Ishikawa (cell line): ENCODE measurements at regions not wholly inside any gene's neighbourhood (a gene's known extent, or its start where the extent isn't known, plus 50 kb on each side); places are given as distances from the start of the nearest gene placed in this dataset.

Experiments used
- CEBPB ChIP-seq: IDR thresholded peaks from 2 replicates; pipeline ENCODE4 v1.6.1; 2012
- CREB1 ChIP-seq: IDR thresholded peaks from 2 replicates; pipeline ENCODE4 v1.6.1; 2012; ENCODE audit warnings: low read depth
- EGR1 ChIP-seq: IDR thresholded peaks from 2 replicates; pipeline ENCODE4 v1.6.1; 2012
- EP300 ChIP-seq: IDR thresholded peaks from 2 replicates; pipeline ENCODE4 v1.6.1; 2012; ENCODE audit warnings: borderline replicate concordance
- FOXM1 ChIP-seq: IDR thresholded peaks from 2 replicates; pipeline ENCODE4 v1.6.1; 2012; ENCODE audit warnings: low read depth, borderline replicate concordance
- NFIC ChIP-seq: IDR thresholded peaks from 2 replicates; pipeline ENCODE4 v1.6.1; 2012
- RAD21 ChIP-seq: IDR thresholded peaks from 2 replicates; pipeline ENCODE4 v1.6.1; 2012; ENCODE audit warnings: low read depth
- TAF1 ChIP-seq: IDR thresholded peaks from 2 replicates; pipeline ENCODE4 v1.6.1; 2012; ENCODE audit warnings: low read depth, mild to moderate bottlenecking
- TCF12 ChIP-seq: IDR thresholded peaks from 2 replicates; pipeline ENCODE4 v1.6.1; 2012; ENCODE audit warnings: low read depth
- TEAD4 ChIP-seq: IDR thresholded peaks from 2 replicates; pipeline ENCODE4 v1.6.1; 2012
- USF1 ChIP-seq: IDR thresholded peaks from 2 replicates; pipeline ENCODE4 v1.6.1; 2012
- YY1 ChIP-seq: IDR thresholded peaks from 2 replicates; pipeline ENCODE4 v1.6.1; 2012; ENCODE audit warnings: low read depth
- ZBTB7A ChIP-seq: IDR thresholded peaks from 2 replicates; pipeline ENCODE4 v1.6.1; 2012; ENCODE audit warnings: low read depth
- TF ChIP-seq, protein P1 (sequence below): IDR thresholded peaks from 2 replicates; pipeline ENCODE4 v1.6.1; 2012
- TF ChIP-seq, protein P2 (sequence below): IDR thresholded peaks from 2 replicates; pipeline ENCODE4 v1.6.1; 2012; ENCODE audit warnings: low read depth, mild to moderate bottlenecking

DNA sequence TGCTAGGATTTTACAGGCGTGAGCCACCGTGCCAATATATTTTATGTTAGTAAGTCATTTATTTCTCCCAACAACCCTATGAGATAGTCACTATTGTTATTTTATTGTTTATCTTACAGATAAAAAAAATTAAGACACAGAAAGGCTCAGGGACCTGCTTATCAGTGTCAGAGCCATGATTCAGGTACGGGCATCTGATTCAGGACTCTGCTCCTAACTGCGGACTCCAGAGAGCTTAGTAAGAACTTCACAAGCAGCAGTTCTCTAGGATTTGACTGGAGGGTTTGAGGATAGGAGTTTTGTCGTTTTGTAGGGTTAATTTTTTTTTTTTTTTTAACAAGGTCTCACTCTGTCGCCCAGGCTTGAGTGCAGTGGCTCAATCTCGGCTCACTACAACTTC lies 174.2 kb downstream of the BCL11A start:
- TF ChIP-seq EGR1 = no peak
- TF ChIP-seq NFIC = no peak
- TF ChIP-seq FOXM1 = no peak

GRCh38 chr2:60377825-60378224 lies 175.6 kb downstream of the BCL11A start:
- TF ChIP-seq TAF1 (no peak), EP300 (no peak), TCF12 (no peak), YY1 (no peak), EGR1 (no peak), NFIC (no peak), FOXM1 (no peak)
- TF ChIP-seq, protein P1, sequence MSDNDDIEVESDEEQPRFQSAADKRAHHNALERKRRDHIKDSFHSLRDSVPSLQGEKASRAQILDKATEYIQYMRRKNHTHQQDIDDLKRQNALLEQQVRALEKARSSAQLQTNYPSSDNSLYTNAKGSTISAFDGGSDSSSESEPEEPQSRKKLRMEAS = no peak

- TF ChIP-seq EP300 (no peak), RAD21 (no peak), ZBTB7A (no peak), CEBPB (no peak), TEAD4 (no peak), USF1 (no peak), FOXM1 (no peak), TAF1 (no peak), NFIC (no peak)
Measured at GRCh38 chr2:60376252-60376651, 177.2 kb downstream of the BCL11A start.

DNA sequence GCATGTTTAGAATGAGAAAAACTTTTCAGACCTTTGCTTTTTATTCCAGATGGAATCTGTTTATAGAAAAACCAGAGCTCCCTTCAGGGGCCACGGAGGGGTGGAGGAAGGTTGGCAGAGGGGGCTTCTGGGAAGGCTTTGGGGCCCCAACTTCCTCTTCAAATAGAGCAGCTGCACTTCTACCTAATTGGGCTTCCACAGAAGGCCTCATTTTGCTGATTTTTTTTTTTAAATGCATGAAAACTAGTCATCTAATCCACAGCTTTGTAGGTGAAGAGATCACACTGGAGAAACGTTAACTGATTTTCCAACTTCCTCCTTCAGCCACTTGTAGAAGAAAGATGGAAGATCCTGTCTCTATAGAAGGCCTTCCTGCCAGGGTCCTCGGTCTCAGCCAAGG lies 181.8 kb downstream of the BCL11A start:
- TF ChIP-seq FOXM1 = no peak
- no peak for TF ChIP-seq ZBTB7A
- no peak for TF ChIP-seq YY1
- TF ChIP-seq USF1 = no peak
- TF ChIP-seq TCF12 = no peak
- no peak for TF ChIP-seq EGR1
- no peak for TF ChIP-seq RAD21
- TF ChIP-seq TAF1 = no peak
- TF ChIP-seq CEBPB = no peak
- TF ChIP-seq NFIC = no peak
- TF ChIP-seq CREB1 = no peak
- TF ChIP-seq TEAD4 = no peak
- TF ChIP-seq, protein P1 = no peak
- TF ChIP-seq, protein P2, sequence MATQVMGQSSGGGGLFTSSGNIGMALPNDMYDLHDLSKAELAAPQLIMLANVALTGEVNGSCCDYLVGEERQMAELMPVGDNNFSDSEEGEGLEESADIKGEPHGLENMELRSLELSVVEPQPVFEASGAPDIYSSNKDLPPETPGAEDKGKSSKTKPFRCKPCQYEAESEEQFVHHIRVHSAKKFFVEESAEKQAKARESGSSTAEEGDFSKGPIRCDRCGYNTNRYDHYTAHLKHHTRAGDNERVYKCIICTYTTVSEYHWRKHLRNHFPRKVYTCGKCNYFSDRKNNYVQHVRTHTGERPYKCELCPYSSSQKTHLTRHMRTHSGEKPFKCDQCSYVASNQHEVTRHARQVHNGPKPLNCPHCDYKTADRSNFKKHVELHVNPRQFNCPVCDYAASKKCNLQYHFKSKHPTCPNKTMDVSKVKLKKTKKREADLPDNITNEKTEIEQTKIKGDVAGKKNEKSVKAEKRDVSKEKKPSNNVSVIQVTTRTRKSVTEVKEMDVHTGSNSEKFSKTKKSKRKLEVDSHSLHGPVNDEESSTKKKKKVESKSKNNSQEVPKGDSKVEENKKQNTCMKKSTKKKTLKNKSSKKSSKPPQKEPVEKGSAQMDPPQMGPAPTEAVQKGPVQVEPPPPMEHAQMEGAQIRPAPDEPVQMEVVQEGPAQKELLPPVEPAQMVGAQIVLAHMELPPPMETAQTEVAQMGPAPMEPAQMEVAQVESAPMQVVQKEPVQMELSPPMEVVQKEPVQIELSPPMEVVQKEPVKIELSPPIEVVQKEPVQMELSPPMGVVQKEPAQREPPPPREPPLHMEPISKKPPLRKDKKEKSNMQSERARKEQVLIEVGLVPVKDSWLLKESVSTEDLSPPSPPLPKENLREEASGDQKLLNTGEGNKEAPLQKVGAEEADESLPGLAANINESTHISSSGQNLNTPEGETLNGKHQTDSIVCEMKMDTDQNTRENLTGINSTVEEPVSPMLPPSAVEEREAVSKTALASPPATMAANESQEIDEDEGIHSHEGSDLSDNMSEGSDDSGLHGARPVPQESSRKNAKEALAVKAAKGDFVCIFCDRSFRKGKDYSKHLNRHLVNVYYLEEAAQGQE = no peak

- TF ChIP-seq, protein P1 = no peak
- TF ChIP-seq EGR1 (no peak), FOXM1 (no peak), NFIC (no peak), TCF12 (no peak), EP300 (no peak), YY1 (no peak), RAD21 (no peak), CEBPB (no peak), TAF1 (no peak), ZBTB7A (no peak), USF1 (no peak), CREB1 (no peak), TEAD4 (no peak)
- TF ChIP-seq, protein P2 = no peak
Measured at GRCh38 chr2:60371219-60371618, 182.2 kb downstream of the BCL11A start.

DNA sequence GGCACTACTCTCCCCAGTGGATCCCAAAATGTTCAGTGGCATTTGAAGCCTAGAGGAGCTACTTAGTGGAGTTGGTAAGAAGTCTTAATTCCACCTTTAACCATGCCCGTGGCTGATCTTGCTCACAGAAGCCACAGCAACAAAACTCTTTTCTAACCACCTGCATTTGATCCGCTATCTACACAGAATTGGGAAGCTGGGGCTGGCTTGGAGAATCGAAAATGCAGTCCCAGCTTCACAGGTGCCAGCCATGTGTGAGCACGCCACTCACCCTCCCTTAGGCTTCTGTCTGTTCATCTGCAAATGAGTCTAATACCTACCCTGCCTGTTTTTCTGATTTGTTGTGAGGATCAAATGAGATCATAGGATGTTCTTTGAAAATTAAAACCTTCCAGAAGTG lies 182.6 kb downstream of the BCL11A start:
- TF ChIP-seq NFIC (no peak), USF1 (no peak), TCF12 (no peak), YY1 (no peak), EP300 (no peak), RAD21 (no peak)
- TF ChIP-seq, protein P2 = no peak
- TF ChIP-seq, protein P1 = no peak
